ENCODE measurements at regions not wholly inside any gene's neighbourhood (a gene's known extent, or its start where the extent isn't known, plus 50 kb on each side); places are given as distances from the start of the nearest gene placed in this dataset.

- H3K27ac Mint-ChIP-seq: no peak overlapping the region
- H3K27me3 Mint-ChIP-seq: no peaks in the 10 kb centered on the region
- no peak for TF ChIP-seq CTCF (conservative IDR thresholded peaks at IDR 0.05)
Measured at GRCh38 chr6:104256646-104257045, 603.1 kb downstream of the HACE1 start.

GRCh38 chr6:104253236-104253635 is 606.5 kb downstream of the HACE1 start:
- peaks cover 5% of the 10 kb centered on the region for H3K9me3 Mint-ChIP-seq
- TF ChIP-seq CTCF (conservative IDR thresholded peaks at IDR 0.05): no peak
- no peak overlapping the region for H3K27ac Mint-ChIP-seq

More at GRCh38 chr6:104256646-104257045, 603.1 kb downstream of the HACE1 start:
- peaks cover 5% of the 10 kb centered on the region for H3K9me3 Mint-ChIP-seq
- peaks cover 16% of the 10 kb centered on the region for H3K4me1 Mint-ChIP-seq (ENCODE audit: unreplicated experiment)
- no peak for DNase-seq (ENCODE audit: extremely low spot score, unreplicated experiment)
- no peaks in the 10 kb centered on the region for H3K36me3 Mint-ChIP-seq
- no peak overlapping the region for H3K4me3 Mint-ChIP-seq

GRCh38 chr6:104252276-104252675 is 607.4 kb downstream of the HACE1 start:
- H3K9me3 Mint-ChIP-seq: peaks cover 5% of the 10 kb centered on the region
- no peak overlapping the region for H3K27ac Mint-ChIP-seq
- TF ChIP-seq CTCF (conservative IDR thresholded peaks at IDR 0.05): no peak
- DNase-seq (ENCODE audit: extremely low spot score, unreplicated experiment): no peak
- H3K4me1 Mint-ChIP-seq (ENCODE audit: unreplicated experiment): peaks cover 16% of the 10 kb centered on the region
- no peaks in the 10 kb centered on the region for H3K36me3 Mint-ChIP-seq
- H3K27me3 Mint-ChIP-seq: no peaks in the 10 kb centered on the region
- H3K4me3 Mint-ChIP-seq: no peak overlapping the region

More at GRCh38 chr6:104253236-104253635, 606.5 kb downstream of the HACE1 start:
- Mint-ChIP-seq H3K4me3 (no peak overlapping the region), H3K27me3 (no peaks in the 10 kb centered on the region), H3K4me1 (ENCODE audit: unreplicated experiment) (peaks cover 16% of the 10 kb centered on the region), H3K36me3 (no peaks in the 10 kb centered on the region)
- DNase-seq (ENCODE audit: extremely low spot score, unreplicated experiment): no peak

GRCh38 chr6:104251651-104252050 is 608.1 kb downstream of the HACE1 start:
- Mint-ChIP-seq H3K27ac (no peak overlapping the region), H3K4me1 (ENCODE audit: unreplicated experiment) (peaks cover 12% of the 10 kb centered on the region), H3K36me3 (no peaks in the 10 kb centered on the region), H3K27me3 (no peaks in the 10 kb centered on the region), H3K9me3 (no peaks in the 10 kb centered on the region), H3K4me3 (no peak overlapping the region)
- DNase-seq (ENCODE audit: extremely low spot score, unreplicated experiment): no peak
- no peak for TF ChIP-seq CTCF (conservative IDR thresholded peaks at IDR 0.05)

GRCh38 chr6:104240865-104241264 is 618.9 kb downstream of the HACE1 start:
- TF ChIP-seq CTCF (conservative IDR thresholded peaks at IDR 0.05): no peak
- Mint-ChIP-seq H3K4me3 (no peak overlapping the region), H3K27me3 (peaks cover 5% of the 10 kb centered on the region), H3K36me3 (no peaks in the 10 kb centered on the region), H3K27ac (no peak overlapping the region), H3K9me3 (peaks cover 5% of the 10 kb centered on the region), H3K4me1 (ENCODE audit: unreplicated experiment) (no peaks in the 10 kb centered on the region)
- no peak for DNase-seq (ENCODE audit: extremely low spot score, unreplicated experiment)

- Mint-ChIP-seq H3K36me3 (no peaks in the 10 kb centered on the region), H3K9me3 (peaks cover 5% of the 10 kb centered on the region), H3K4me1 (ENCODE audit: unreplicated experiment) (no peaks in the 10 kb centered on the region), H3K4me3 (no peak overlapping the region), H3K27me3 (peaks cover 5% of the 10 kb centered on the region), H3K27ac (no peak overlapping the region)
- no peak for TF ChIP-seq CTCF (conservative IDR thresholded peaks at IDR 0.05)
- DNase-seq (ENCODE audit: extremely low spot score, unreplicated experiment): no peak
Measured at GRCh38 chr6:104239971-104240370, 619.7 kb downstream of the HACE1 start.

Data from type B pancreatic cell (in vitro differentiated cells).